ENCODE measurements at regions not wholly inside any gene's neighbourhood (a gene's known extent, or its start where the extent isn't known, plus 50 kb on each side); places are given as distances from the start of the nearest gene placed in this dataset.

- H3K27ac Mint-ChIP-seq (ENCODE audit: unreplicated experiment) = no peak overlapping the region
- TF ChIP-seq CTCF (IDR thresholded peaks at IDR 0.05) = no peak
- no peak overlapping the region for H3K4me3 Mint-ChIP-seq (ENCODE audit: unreplicated experiment)
- H3K9me3 Mint-ChIP-seq (ENCODE audit: unreplicated experiment) = peaks cover 34% of the 10 kb centered on the region
- no peaks in the 10 kb centered on the region for H3K27me3 Mint-ChIP-seq (ENCODE audit: unreplicated experiment)
- no peak for DNase-seq (ENCODE audit: extremely low spot score, unreplicated experiment)
- peaks cover 2% of the 10 kb centered on the region for H3K4me1 Mint-ChIP-seq (ENCODE audit: unreplicated experiment)
- H3K36me3 Mint-ChIP-seq (ENCODE audit: unreplicated experiment) = peaks cover 11% of the 10 kb centered on the region
Measured at GRCh38 chr6:141216726-141217125, 916.0 kb upstream of the GJE1 start.

- no peaks in the 10 kb centered on the region for H3K36me3 Mint-ChIP-seq (ENCODE audit: unreplicated experiment)
- peaks cover 2% of the 10 kb centered on the region for H3K4me1 Mint-ChIP-seq (ENCODE audit: unreplicated experiment)
- DNase-seq (ENCODE audit: extremely low spot score, unreplicated experiment) = no peak
- no peak for TF ChIP-seq CTCF (IDR thresholded peaks at IDR 0.05)
- H3K27ac Mint-ChIP-seq (ENCODE audit: unreplicated experiment) = no peak overlapping the region
- no peaks in the 10 kb centered on the region for H3K27me3 Mint-ChIP-seq (ENCODE audit: unreplicated experiment)
- no peak overlapping the region for H3K4me3 Mint-ChIP-seq (ENCODE audit: unreplicated experiment)
- H3K9me3 Mint-ChIP-seq (ENCODE audit: unreplicated experiment) = peaks cover 15% of the 10 kb centered on the region
Measured at GRCh38 chr6:141212296-141212695, 920.4 kb upstream of the GJE1 start.

- no peak for TF ChIP-seq CTCF (IDR thresholded peaks at IDR 0.05)
- no peaks in the 10 kb centered on the region for H3K27me3 Mint-ChIP-seq (ENCODE audit: unreplicated experiment)
- H3K27ac Mint-ChIP-seq (ENCODE audit: unreplicated experiment) = no peak overlapping the region
- H3K4me1 Mint-ChIP-seq (ENCODE audit: unreplicated experiment) = peaks cover 2% of the 10 kb centered on the region
- no peak overlapping the region for H3K4me3 Mint-ChIP-seq (ENCODE audit: unreplicated experiment)
- no peak for DNase-seq (ENCODE audit: extremely low spot score, unreplicated experiment)
- H3K9me3 Mint-ChIP-seq (ENCODE audit: unreplicated experiment) = peaks cover 14% of the 10 kb centered on the region
- no peaks in the 10 kb centered on the region for H3K36me3 Mint-ChIP-seq (ENCODE audit: unreplicated experiment)
Measured at GRCh38 chr6:141211845-141212244, 920.9 kb upstream of the GJE1 start.

- DNase-seq (ENCODE audit: extremely low spot score, unreplicated experiment) = no peak
- Mint-ChIP-seq H3K4me1 (ENCODE audit: unreplicated experiment) (peaks cover 2% of the 10 kb centered on the region), H3K36me3 (ENCODE audit: unreplicated experiment) (no peaks in the 10 kb centered on the region), H3K4me3 (ENCODE audit: unreplicated experiment) (no peak overlapping the region), H3K9me3 (ENCODE audit: unreplicated experiment) (peaks cover 18% of the 10 kb centered on the region), H3K27ac (ENCODE audit: unreplicated experiment) (no peak overlapping the region), H3K27me3 (ENCODE audit: unreplicated experiment) (no peaks in the 10 kb centered on the region)
- TF ChIP-seq CTCF (IDR thresholded peaks at IDR 0.05) = no peak
Measured at GRCh38 chr6:141210901-141211300, 921.8 kb upstream of the GJE1 start.

GRCh38 chr6:141209890-141210289, 922.8 kb upstream of the GJE1 start:
- TF ChIP-seq CTCF (IDR thresholded peaks at IDR 0.05) = no peak
- no peak for DNase-seq (ENCODE audit: extremely low spot score, unreplicated experiment)

More at GRCh38 chr6:141209890-141210289, 922.8 kb upstream of the GJE1 start:
- Mint-ChIP-seq H3K9me3 (ENCODE audit: unreplicated experiment) (peaks cover 18% of the 10 kb centered on the region), H3K4me1 (ENCODE audit: unreplicated experiment) (peaks cover 2% of the 10 kb centered on the region), H3K27me3 (ENCODE audit: unreplicated experiment) (no peaks in the 10 kb centered on the region), H3K4me3 (ENCODE audit: unreplicated experiment) (no peak overlapping the region), H3K36me3 (ENCODE audit: unreplicated experiment) (no peaks in the 10 kb centered on the region), H3K27ac (ENCODE audit: unreplicated experiment) (no peak overlapping the region)

Measured in osteocyte (in vitro differentiated cells).